T-helper 1 cell treated with Interleukin-12 subunit alpha and Interleukin-12 subunit beta and Interleukin-4 antibody, amounts not matched to agents 30 μg/mL and 1 μg/mL, for 36 hours (primary cell): ENCODE measurements at regions not wholly inside any gene's neighbourhood (a gene's known extent, or its start where the extent isn't known, plus 50 kb on each side); places are given as distances from the start of the nearest gene placed in this dataset.

ENCODE experiments used
- H3K27ac Mint-ChIP-seq: one replicate; pipeline ENCODE4 v1.8.0; 2021; ENCODE audit warnings: mild to moderate bottlenecking, mixed read lengths
- H3K27me3 Mint-ChIP-seq: one replicate; pipeline ENCODE4 v1.8.0; 2021; ENCODE audit warnings: low read depth, mixed read lengths
- H3K36me3 Mint-ChIP-seq: one replicate; pipeline ENCODE4 v1.8.0; 2021; ENCODE audit warnings: low read depth, mixed read lengths
- H3K4me1 Mint-ChIP-seq: one replicate; pipeline ENCODE4 v1.8.0; 2021; ENCODE audit warnings: low read depth, mixed read lengths
- H3K4me3 Mint-ChIP-seq: one replicate; pipeline ENCODE4 v1.8.0; 2021; ENCODE audit warnings: mild to moderate bottlenecking, moderate library complexity, mixed read lengths
- H3K9me3 Mint-ChIP-seq: one replicate; pipeline ENCODE4 v1.8.0; 2021; ENCODE audit warnings: mixed read lengths

DNA sequence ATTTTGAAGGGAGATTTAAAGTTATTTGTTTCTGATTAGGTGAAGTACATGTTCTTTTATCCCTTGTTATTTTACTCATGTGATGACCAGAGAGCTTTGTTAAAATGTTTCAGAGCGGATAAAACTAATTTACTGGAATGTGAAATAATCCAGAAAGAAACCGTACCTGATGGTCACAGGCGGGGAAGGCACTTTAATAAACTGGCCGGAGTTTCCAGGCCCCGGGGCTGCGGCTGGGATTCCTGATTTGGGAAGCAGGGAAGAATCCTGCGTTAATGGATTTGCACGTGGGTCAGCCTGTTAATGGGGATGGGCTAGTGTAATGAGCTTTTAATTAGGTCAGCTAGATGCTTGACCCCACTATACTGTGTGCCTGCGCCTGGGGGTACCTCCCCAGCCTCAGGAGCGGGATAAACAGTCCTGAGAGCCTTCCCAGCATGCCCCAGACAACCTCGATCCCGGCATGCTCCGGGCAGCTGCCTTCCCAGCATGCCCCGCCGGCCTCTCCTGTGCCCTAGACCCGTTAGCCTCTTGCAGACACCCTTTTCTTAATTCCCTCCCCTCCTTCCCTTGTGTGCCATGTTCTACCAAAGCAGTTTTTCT is 208.6 kb upstream of the CDKN3 start:
- Mint-ChIP-seq H3K36me3 (no peaks in the 10 kb centered on the region), H3K27ac (no peak overlapping the region), H3K4me1 (no peaks in the 10 kb centered on the region), H3K4me3 (no peak overlapping the region), H3K27me3 (peaks cover under 1% of the 10 kb centered on the region), H3K9me3 (no peaks in the 10 kb centered on the region)

GRCh38 chr14:54189333-54189732 is 207.5 kb upstream of the CDKN3 start:
- Mint-ChIP-seq H3K27me3 (no peaks in the 10 kb centered on the region), H3K27ac (no peak overlapping the region), H3K9me3 (no peaks in the 10 kb centered on the region), H3K4me3 (no peak overlapping the region), H3K36me3 (no peaks in the 10 kb centered on the region), H3K4me1 (no peaks in the 10 kb centered on the region)

DNA sequence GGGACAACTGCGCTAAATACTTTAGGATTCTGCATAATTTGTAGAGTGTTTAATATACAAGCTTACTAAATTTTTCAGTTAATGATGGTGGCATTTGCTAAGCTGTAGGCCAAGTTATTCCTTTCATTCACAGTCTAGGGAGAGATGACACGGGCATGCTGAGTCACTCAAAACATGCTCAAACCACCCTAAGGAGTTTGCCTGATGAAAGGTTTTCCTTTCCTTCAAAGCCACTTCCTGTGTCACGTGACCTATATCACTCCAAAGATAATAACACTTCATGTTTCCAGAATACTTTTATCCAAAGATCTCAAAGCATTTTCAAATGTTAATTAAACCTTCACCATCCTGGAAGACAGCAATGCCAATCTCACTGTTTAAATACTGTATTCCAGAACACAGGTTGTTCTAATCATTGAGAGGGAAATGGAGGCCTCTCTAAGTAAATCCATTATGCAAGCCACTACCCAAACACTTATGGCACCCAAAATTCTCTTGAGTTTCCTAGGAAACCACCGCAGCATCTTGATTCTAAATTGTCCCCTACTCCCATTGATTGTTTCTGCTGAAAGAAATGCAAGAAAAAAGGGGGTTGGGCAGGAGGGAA is 207.0 kb upstream of the CDKN3 start:
- no peak overlapping the region for H3K4me3 Mint-ChIP-seq
- H3K36me3 Mint-ChIP-seq: no peaks in the 10 kb centered on the region
- H3K27ac Mint-ChIP-seq: no peak overlapping the region
- H3K9me3 Mint-ChIP-seq: no peaks in the 10 kb centered on the region
- H3K4me1 Mint-ChIP-seq: no peaks in the 10 kb centered on the region
- H3K27me3 Mint-ChIP-seq: no peaks in the 10 kb centered on the region

GRCh38 chr14:54191846-54192245 is 205.0 kb upstream of the CDKN3 start:
- H3K36me3 Mint-ChIP-seq: no peaks in the 10 kb centered on the region
- no peak overlapping the region for H3K27ac Mint-ChIP-seq
- no peak overlapping the region for H3K4me3 Mint-ChIP-seq
- H3K27me3 Mint-ChIP-seq: no peaks in the 10 kb centered on the region
- no peaks in the 10 kb centered on the region for H3K4me1 Mint-ChIP-seq
- no peaks in the 10 kb centered on the region for H3K9me3 Mint-ChIP-seq

DNA sequence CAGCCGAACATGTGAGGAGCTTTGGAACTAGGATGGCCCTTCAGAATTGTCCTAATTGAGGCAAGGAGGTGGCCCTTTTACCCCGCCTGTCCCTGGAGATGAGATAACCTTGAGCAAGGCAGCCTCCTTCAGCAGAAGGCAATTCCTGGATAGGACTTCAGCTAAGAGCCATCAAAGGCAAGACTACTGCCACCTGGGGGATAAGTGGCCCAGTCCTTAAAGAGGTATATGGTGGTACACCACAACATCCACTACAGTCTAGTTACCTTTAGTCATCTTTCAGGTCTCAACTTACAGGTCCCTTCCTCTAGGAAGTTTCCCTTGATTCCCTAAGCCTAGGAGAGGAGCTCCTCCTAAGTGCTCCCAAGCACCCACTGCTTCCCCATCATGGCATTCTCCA is 204.2 kb upstream of the CDKN3 start:
- Mint-ChIP-seq H3K4me1 (no peaks in the 10 kb centered on the region), H3K4me3 (no peak overlapping the region), H3K36me3 (no peaks in the 10 kb centered on the region), H3K27me3 (no peaks in the 10 kb centered on the region), H3K9me3 (no peaks in the 10 kb centered on the region), H3K27ac (no peak overlapping the region)

DNA sequence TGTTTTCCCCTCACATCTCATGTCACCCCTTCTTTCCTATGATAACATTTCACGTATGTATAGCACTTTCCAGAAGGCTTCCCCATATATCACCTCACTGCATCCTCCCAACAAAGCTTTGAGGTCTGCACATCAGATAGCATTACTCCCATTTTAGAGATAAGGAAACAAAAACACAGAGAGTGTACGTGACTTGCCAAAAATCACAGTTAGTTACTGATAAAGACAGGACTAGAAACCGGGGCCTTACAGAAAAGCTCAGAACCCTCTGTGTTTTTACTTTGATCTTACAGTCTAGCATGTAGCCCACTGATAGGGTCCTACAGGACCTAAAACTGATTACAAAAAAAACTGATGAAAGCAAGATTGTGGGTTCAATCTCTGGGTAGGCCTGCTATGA is 202.9 kb upstream of the CDKN3 start:
- no peaks in the 10 kb centered on the region for H3K4me1 Mint-ChIP-seq
- H3K9me3 Mint-ChIP-seq: no peaks in the 10 kb centered on the region
- H3K4me3 Mint-ChIP-seq: no peak overlapping the region
- no peaks in the 10 kb centered on the region for H3K36me3 Mint-ChIP-seq
- H3K27me3 Mint-ChIP-seq: no peaks in the 10 kb centered on the region
- H3K27ac Mint-ChIP-seq: no peak overlapping the region

DNA sequence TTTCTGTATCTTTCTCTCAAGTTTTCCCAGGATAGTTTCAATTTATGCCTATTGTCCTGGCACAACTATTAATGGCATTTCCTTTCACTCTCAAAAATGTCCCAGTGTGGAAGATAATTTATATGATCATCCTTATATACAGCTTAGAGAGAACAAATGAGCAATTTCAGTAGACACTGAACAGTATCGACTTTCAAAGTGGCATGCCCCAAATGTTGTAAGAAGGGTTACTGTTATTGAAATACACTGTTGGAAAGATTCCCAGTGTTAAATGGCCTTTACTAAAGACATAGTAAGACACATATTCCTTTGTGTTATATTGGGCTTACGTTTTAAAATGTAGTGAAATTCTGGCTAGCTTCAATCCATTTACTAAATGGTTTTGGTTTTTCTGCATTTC is 202.3 kb upstream of the CDKN3 start:
- H3K27ac Mint-ChIP-seq: no peak overlapping the region
- no peak overlapping the region for H3K4me3 Mint-ChIP-seq
- no peaks in the 10 kb centered on the region for H3K9me3 Mint-ChIP-seq
- no peaks in the 10 kb centered on the region for H3K36me3 Mint-ChIP-seq
- no peaks in the 10 kb centered on the region for H3K4me1 Mint-ChIP-seq
- no peaks in the 10 kb centered on the region for H3K27me3 Mint-ChIP-seq

GRCh38 chr14:54197369-54197768 is 199.4 kb upstream of the CDKN3 start:
- Mint-ChIP-seq H3K27me3 (no peaks in the 10 kb centered on the region), H3K4me3 (no peak overlapping the region), H3K36me3 (no peaks in the 10 kb centered on the region), H3K4me1 (no peaks in the 10 kb centered on the region), H3K9me3 (no peaks in the 10 kb centered on the region), H3K27ac (no peak overlapping the region)

DNA sequence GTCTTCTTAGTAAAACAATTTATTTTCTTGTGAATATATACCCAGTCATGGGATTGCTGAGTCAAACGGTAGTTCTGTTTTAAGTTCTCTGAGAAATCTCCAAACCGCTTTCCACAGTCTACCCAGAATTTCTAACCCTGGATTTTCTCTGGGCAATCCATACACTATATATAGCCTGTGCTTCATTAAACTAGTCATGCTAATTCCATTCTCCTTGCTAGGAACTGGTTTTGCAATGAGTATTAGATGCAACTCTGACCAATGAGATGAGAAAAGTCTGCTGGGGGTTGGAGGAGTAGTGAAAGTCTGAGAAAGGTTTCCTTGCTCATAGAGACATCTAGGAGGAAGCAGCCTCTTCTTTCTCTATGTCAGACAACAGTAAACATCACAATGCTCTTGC is 196.1 kb upstream of the CDKN3 start:
- H3K36me3 Mint-ChIP-seq: no peaks in the 10 kb centered on the region
- no peaks in the 10 kb centered on the region for H3K27me3 Mint-ChIP-seq
- H3K27ac Mint-ChIP-seq: no peak overlapping the region
- H3K9me3 Mint-ChIP-seq: no peaks in the 10 kb centered on the region
- H3K4me1 Mint-ChIP-seq: no peaks in the 10 kb centered on the region
- H3K4me3 Mint-ChIP-seq: no peak overlapping the region

- Mint-ChIP-seq H3K4me1 (no peaks in the 10 kb centered on the region), H3K27ac (no peak overlapping the region), H3K9me3 (no peaks in the 10 kb centered on the region), H3K27me3 (no peaks in the 10 kb centered on the region), H3K36me3 (no peaks in the 10 kb centered on the region), H3K4me3 (no peak overlapping the region)
These were observed 194.5 kb upstream of the CDKN3 start for GRCh38 chr14:54202288-54202687.

GRCh38 chr14:54206516-54206915 is 190.3 kb upstream of the CDKN3 start:
- Mint-ChIP-seq H3K4me1 (no peaks in the 10 kb centered on the region), H3K9me3 (no peaks in the 10 kb centered on the region), H3K4me3 (no peak overlapping the region), H3K27me3 (peaks cover 5% of the 10 kb centered on the region), H3K27ac (no peak overlapping the region), H3K36me3 (no peaks in the 10 kb centered on the region)

GRCh38 chr14:54207075-54207474 is 189.7 kb upstream of the CDKN3 start:
- no peak overlapping the region for H3K4me3 Mint-ChIP-seq
- peaks cover 10% of the 10 kb centered on the region for H3K27me3 Mint-ChIP-seq
- no peaks in the 10 kb centered on the region for H3K36me3 Mint-ChIP-seq
- no peak overlapping the region for H3K27ac Mint-ChIP-seq
- H3K4me1 Mint-ChIP-seq: no peaks in the 10 kb centered on the region
- no peaks in the 10 kb centered on the region for H3K9me3 Mint-ChIP-seq

DNA sequence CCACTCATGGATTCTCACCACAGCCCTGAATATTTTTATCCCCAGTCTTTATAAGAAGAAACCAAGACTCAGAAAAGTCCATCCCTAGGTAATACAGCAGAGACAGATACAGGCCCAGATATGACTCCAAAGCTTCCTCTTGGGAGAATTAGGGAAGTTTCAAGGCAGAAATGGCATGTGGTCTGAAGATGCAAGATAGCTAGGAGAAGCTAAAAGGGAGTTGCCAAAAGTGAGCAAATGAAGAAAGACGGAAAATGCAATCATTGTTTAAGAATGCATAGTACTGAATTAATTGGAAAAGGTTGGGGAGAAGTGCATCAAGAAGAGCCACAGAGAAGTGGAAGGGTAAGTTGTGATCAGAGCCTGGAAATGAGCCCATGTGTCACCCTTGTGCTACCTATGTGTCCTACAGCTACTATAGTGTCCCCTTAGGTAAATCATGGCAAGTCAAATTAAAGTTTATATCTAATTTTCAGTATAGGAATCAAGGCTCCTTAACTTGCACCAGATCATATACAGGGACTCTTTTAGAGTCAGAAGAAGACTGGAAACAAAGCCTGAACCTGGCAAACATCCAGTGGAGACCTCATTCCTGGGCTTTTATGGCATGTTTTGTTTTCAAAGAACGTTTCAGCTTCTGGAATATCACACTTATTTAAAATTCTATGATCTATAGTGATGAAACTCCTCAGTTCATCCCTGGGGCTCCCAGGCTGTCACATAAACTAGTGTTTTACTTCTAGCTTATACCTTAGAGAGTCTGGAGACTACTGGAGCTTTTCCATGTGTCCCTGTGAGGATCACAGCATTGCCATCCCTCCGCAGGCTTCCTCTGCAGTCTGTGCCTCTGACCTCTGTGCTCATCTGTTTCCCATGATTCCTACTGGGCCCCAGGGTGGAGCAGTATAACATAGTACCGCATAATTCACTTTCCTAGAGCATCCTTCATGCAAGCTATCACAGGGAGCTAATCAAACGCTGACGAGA is 189.0 kb upstream of the CDKN3 start:
- H3K4me3 Mint-ChIP-seq: no peak overlapping the region
- H3K9me3 Mint-ChIP-seq: no peaks in the 10 kb centered on the region
- H3K27me3 Mint-ChIP-seq: peaks cover 10% of the 10 kb centered on the region
- no peaks in the 10 kb centered on the region for H3K36me3 Mint-ChIP-seq
- no peaks in the 10 kb centered on the region for H3K4me1 Mint-ChIP-seq
- H3K27ac Mint-ChIP-seq: no peak overlapping the region

DNA sequence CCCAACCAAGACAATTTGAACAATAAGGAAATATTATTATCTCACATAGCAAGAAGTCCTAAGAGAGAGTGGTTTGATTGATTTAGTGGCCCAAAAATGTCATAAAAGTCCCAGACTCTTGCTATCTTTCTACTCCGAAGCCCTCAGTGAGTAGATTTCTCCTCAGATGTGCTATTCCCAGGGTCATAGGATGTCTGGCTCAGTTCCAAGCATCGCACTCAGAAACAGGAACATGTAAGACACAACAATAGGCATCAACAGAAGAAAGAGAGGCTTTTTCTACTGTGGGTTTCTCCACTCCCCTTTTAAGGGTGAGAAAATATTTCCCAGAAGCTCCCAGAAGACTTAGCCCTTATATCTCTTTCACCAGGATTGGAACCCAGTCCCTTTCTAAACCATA is 188.1 kb upstream of the CDKN3 start:
- Mint-ChIP-seq H3K36me3 (no peaks in the 10 kb centered on the region), H3K9me3 (no peaks in the 10 kb centered on the region), H3K27ac (no peak overlapping the region), H3K27me3 (peaks cover 10% of the 10 kb centered on the region), H3K4me3 (no peak overlapping the region), H3K4me1 (no peaks in the 10 kb centered on the region)
